ENCODE measurements at regions not wholly inside any gene's neighbourhood (a gene's known extent, or its start where the extent isn't known, plus 50 kb on each side); places are given as distances from the start of the nearest gene placed in this dataset.
"Not testable (repeated sequence)": the region's sequence is repeated elsewhere in the genome, so short reads cannot be mapped to it uniquely, and the experiment has no call there.

GRCh38 chr7:17109020-17109419 lies 189.4 kb upstream of the AHR start (continued):
- TF ChIP-seq ZBTB49 (CRISPR knock-in tag; IDR thresholded peaks at IDR 0.05; ENCODE audit: borderline replicate concordance), result no peak
- no peak for TF ChIP-seq ZNF619 (CRISPR knock-in tag; IDR thresholded peaks at IDR 0.05)

GRCh38 chr7:17113770-17114169 lies 184.7 kb upstream of the AHR start:
- H4K20me1 ChIP-seq (ENCODE audit: insufficient read depth, low read length), result not testable (repeated sequence)

DNA sequence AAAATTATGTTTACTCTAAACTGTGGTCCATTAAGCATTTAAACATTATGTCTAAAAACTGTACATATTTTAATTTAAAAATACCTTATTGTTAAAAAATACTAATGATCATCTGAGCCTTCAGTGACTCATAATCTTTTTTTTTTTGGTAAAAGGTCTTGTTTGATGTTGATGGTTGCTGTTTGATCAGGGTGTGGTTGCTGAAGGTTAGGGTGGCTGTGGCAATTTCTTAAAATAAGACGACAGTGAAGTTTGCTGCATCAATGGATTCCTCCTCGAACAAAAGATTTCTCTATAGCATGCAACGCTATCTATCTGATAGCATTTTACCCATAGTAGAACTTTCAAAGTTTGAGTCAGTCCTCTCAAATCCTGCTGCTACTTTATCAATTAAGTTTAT lies 180.0 kb upstream of the AHR start:
- 98% methylated on average over 3 of the region's 3 CpGs for WGBS (ENCODE audit: low lambda C conversion rate)
- Histone ChIP-seq H3K4me2 (ENCODE audit: low read depth, low read length) (no peak overlapping the region), H3K27me3 (ENCODE audit: control insufficient read depth in 1 of 2, insufficient read depth in 2 of 2, low read length in 2 of 2) (no peaks in the 10 kb centered on the region), H2AFZ (ENCODE audit: low read length) (no peak overlapping the region), H3K27ac (ENCODE audit: extremely low read length, insufficient read depth, low read length) (no peak overlapping the region), H3K36me3 (replicated peaks in 1 of 2; ENCODE audit: control insufficient read depth in 1 of 2, insufficient read depth in 2 of 2, low read length in 2 of 2) (no peaks in the 10 kb centered on the region), H3K79me2 (ENCODE audit: insufficient read depth, low read length) (no peaks in the 10 kb centered on the region), H3K9me3 (ENCODE audit: low read length) (no peaks in the 10 kb centered on the region), H3K4me3 (replicated peaks in 1 of 3; ENCODE audit: insufficient read depth in 1 of 3, low read depth in 2 of 3, low read length in 3 of 3) (no peak overlapping the region), H3K4me1 (ENCODE audit: insufficient read depth, low read length) (no peaks in the 10 kb centered on the region), H3K9ac (ENCODE audit: insufficient read depth, low read depth, low read length) (no peak overlapping the region), H4K20me1 (ENCODE audit: insufficient read depth, low read length) (no peaks in the 10 kb centered on the region)
- POLR2A ChIA-PET, result interaction anchor here (2.4 kb wide), 1 partner anchor 12 kb away, joined by 5 read pairs; no protein-coding TSS in a partner anchor
- TF ChIP-seq ZNF138 (CRISPR knock-in tag; IDR thresholded peaks at IDR 0.05; ENCODE audit: low read depth), result no peak
- TF ChIP-seq ZNF180 (CRISPR knock-in tag; IDR thresholded peaks at IDR 0.05; ENCODE audit: borderline replicate concordance, low read depth), result no peak
- CTCF ChIA-PET (ENCODE audit: low intra/inter-chr PET ratio, low total read pairs), result no interaction called here
- FAIRE-seq (no peak), ATAC-seq (no peak), DNase-seq (ENCODE audit: low spot score) (no peak)
- intact Hi-C loops (cut with micrococcal nuclease; ENCODE audit: unreplicated experiment), result no loop called here
- BruUV-seq (replicated peaks), result no TSS peak
- in situ Hi-C loops (cut with HindIII; ENCODE audit: extremely low pct_ligation_motif_present, low pct_unique_long_range_greater_than_20kb), result no loop called here

More at GRCh38 chr7:17113770-17114169, 184.7 kb upstream of the AHR start:
- FAIRE-seq; H3K36me3 ChIP-seq (replicated peaks in 1 of 2; ENCODE audit: control insufficient read depth in 1 of 2, insufficient read depth in 2 of 2, low read length in 2 of 2); H3K79me2 ChIP-seq (ENCODE audit: insufficient read depth, low read length); intact Hi-C loops (cut with micrococcal nuclease; ENCODE audit: unreplicated experiment); in situ Hi-C loops (cut with HindIII; ENCODE audit: extremely low pct_ligation_motif_present, low pct_unique_long_range_greater_than_20kb); POLR2A ChIA-PET; ATAC-seq; BruUV-seq (replicated peaks); H3K27ac ChIP-seq (ENCODE audit: extremely low read length, insufficient read depth, low read length); H3K9me3 ChIP-seq (ENCODE audit: low read length); H3K4me2 ChIP-seq (ENCODE audit: low read depth, low read length); H3K4me3 ChIP-seq (replicated peaks in 1 of 3; ENCODE audit: insufficient read depth in 1 of 3, low read depth in 2 of 3, low read length in 3 of 3); CTCF ChIA-PET (ENCODE audit: low intra/inter-chr PET ratio, low total read pairs); H3K27me3 ChIP-seq (ENCODE audit: control insufficient read depth in 1 of 2, insufficient read depth in 2 of 2, low read length in 2 of 2); H3K4me1 ChIP-seq (ENCODE audit: insufficient read depth, low read length); DNase-seq (ENCODE audit: low spot score); H3K9ac ChIP-seq (ENCODE audit: insufficient read depth, low read depth, low read length); H2AFZ ChIP-seq (ENCODE audit: low read length): not testable (repeated sequence)
- 97% methylated on average over 2 of the region's 2 CpGs for WGBS (ENCODE audit: low lambda C conversion rate)

All from HepG2 (cell line).